ENCODE measurements at regions not wholly inside any gene's neighbourhood (a gene's known extent, or its start where the extent isn't known, plus 50 kb on each side); places are given as distances from the start of the nearest gene placed in this dataset.
"Not testable (repeated sequence)": the region's sequence is repeated elsewhere in the genome, so short reads cannot be mapped to it uniquely, and the experiment has no call there.

GRCh38 chr1:60840476-60840875 lies 241.9 kb upstream of the NFIA start:
- not testable (repeated sequence) for TF ChIP-seq CTCF (IDR thresholded peaks at IDR 0.05; ENCODE audit: low read depth, low read length, poor library complexity, severe bottlenecking); EZH2phosphoT487 (IDR thresholded peaks at IDR 0.05; ENCODE audit: borderline replicate concordance, low read length)

Measured in DOHH2 (cell line).